Endometrium (tissue), 2 donors: ENCODE measurements at regions not wholly inside any gene's neighbourhood (a gene's known extent, or its start where the extent isn't known, plus 50 kb on each side); places are given as distances from the start of the nearest gene placed in this dataset.

Source experiments
- FAIRE-seq: peaks from 2 replicates; lab custom pipeline; 2012; peaks lifted over from hg19 to GRCh38; lab: Jason Lieb, UNC
- donor health status: control.
- donor health status: control.

DNA sequence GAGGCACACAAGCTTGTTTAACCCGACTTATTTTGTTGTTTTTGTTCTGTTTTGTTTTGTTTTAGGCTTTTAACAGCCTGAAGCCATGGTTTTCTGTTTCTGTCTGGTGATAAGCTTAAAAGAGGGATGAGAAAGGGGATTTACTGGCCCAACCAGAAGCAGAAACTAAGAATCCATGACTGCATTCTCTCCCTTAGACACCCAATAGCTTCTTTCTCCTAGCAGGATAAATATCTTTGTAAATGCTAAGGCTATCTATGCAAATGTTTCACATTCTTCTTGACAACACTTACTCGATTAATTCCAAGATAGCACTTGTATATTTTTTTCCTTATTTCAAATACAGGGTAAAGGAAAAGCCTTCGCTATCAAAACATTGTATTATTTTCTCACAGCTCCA is 53.7 kb upstream of the SMAD1 start:
- FAIRE-seq, result no peak

DNA sequence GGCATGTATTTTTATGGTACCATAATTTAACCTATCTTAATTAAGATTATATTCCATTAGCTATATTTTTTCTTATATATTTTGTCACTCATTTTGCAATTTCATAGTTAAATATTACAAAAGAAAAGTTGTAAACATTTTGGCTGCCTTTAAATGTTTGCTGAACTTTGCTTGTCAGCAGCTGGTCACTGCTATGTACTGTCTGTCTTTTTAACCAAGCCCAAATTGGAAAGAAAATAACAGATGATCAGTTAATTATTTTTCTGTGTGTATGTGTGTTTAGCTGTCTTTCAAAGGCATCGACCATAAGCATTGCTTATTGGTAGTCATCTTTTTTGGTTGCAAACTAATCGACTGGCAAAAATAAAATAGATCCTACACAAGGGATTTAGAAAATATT is 54.4 kb upstream of the SMAD1 start:
- FAIRE-seq, result no peak

- FAIRE-seq, result no peak
These were observed 58.5 kb upstream of the SMAD1 start for GRCh38 chr4:145423017-145423708.

GRCh38 chr4:145420595-145421214 is 60.9 kb upstream of the SMAD1 start:
- FAIRE-seq, result no peak

DNA sequence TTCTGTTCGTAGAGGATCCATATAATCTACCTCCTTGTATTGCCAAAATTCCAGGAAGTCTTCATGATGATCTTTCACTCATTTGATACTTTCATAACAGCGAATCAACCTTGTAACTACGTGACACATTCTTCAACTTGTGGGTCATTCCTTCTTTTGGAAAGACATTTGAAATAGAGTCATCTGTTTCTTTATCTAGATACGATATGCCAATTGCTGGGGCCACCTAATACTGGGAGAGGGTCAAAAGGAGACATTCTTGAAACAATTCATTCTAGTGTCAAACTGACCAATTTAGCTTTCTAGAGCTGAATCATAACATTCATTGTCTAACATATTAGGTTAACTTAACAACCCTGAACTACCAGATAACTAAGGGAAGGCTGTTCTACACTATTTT is 62.9 kb upstream of the SMAD1 start:
- FAIRE-seq, result no peak

- FAIRE-seq, result no peak
These were observed 64.1 kb upstream of the SMAD1 start for GRCh38 chr4:145417348-145418130.

DNA sequence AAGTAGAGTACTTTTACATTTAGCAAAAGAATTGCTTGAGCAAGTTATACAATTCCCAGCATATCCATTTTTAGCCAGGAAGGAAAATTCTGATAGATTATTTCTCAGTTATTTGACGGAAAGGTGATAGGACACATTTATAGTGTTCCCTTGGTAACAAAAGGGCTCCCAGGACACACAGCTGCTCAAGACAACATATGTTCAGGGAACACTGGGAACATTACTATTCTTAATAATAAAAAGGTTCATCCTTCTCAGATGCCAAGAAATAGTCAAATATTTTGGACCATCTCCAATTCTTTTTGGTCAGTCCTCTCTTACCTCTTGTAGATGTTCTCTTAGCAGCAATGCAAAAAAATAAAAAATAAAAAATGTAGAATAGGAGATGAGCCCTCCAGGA is 66.8 kb upstream of the SMAD1 start:
- FAIRE-seq, result no peak

GRCh38 chr4:145414226-145414625 is 67.4 kb upstream of the SMAD1 start:
- FAIRE-seq, result no peak

GRCh38 chr4:145406970-145407369 is 74.7 kb upstream of the SMAD1 start:
- FAIRE-seq, result no peak

GRCh38 chr4:145404761-145405160 is 76.9 kb upstream of the SMAD1 start:
- FAIRE-seq, result no peak

DNA sequence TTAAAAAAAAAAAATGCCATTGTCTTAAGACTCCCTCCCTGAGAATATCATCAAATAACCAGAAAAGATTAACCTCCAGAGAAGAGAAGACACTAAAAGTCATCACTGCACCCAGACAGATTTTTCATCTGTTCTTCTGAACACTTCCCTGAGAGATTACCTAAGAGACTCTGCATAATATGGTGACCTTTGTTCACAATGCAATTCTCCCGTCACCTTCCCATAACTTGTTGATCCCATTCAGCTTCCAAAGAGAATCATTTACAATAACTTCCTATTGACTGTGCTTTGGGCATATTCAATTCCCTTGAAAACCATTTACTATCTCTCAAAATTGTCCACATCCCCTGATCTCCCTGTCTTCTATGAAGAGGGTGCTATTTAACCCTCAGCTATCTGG is 85.1 kb upstream of the SMAD1 start:
- no peak for FAIRE-seq

DNA sequence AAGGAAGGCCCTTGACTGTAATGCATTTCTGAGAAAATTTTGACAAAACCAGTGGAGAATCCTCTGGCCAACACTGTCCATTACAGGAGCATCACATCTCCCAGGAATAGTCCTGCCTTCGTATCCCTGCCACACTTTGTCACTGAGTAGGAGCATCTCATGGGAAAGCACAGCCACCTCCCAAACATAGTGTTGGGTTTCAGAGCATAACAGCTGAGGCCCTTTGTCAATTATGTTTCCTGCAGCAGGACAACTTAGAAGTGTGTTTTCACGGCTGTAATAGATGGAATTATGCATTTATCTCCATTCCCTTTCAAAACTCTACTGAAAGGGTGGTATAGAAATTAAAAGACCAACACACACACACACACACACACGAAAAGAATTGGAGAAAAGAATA is 91.1 kb upstream of the SMAD1 start:
- FAIRE-seq, result no peak

DNA sequence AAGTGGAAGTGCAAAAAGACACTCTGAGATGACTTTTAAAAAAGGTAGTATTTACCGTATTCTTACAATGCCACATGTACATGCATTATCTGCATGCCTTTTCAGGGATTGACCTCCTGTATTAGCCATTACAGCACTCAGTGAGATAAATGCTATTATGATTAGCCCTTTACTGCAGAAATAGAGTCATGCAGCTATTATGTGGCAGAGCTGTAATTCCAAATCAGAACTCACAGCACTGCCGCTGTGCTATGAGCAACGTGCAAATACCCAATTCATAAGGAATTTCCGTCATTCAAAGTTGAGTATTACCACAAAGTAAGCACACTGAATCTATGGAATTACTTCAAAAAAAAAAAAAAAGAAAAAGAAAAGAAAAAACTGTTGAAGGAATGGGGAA is 92.1 kb upstream of the SMAD1 start:
- no peak for FAIRE-seq

DNA sequence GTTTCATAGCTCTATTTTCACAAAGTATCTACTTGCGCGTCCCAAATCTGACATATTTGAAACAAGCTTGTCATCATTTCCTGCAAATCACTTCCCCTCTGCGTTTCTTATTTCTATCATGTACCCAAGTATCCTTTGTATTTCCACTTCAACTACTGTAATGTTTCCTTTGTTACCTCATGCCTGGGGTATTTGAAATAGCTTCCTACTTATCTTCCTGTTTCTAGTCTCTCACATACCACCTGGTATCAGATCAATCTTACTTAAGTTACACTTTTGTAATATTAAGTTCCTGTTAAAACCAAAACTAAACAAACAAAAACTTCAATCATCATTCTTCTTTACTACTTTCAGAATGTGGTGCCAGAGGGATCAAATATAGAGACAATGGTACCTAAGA is 93.6 kb upstream of the SMAD1 start:
- no peak for FAIRE-seq

DNA sequence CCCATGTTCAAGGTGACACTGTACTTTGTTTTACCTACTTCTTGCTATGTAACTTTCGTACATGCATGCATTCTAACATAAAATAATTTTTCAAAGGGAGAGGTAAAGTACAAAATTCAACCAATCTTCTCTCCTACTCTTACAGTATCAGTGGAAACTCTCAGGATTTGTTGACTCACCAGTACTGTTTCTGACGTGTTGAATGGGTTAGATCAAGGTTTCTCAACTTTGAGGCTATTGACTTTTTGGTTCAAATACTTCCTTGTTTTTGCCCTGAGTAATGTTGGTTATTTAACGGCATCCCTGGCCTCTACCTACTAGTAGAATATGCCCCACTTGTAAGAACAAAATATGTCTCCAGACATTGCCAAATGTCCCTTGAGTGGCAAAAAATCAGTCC is 94.6 kb upstream of the SMAD1 start:
- FAIRE-seq, result no peak

- FAIRE-seq, result no peak
These were observed 100.5 kb upstream of the SMAD1 start for GRCh38 chr4:145381163-145381562.

DNA sequence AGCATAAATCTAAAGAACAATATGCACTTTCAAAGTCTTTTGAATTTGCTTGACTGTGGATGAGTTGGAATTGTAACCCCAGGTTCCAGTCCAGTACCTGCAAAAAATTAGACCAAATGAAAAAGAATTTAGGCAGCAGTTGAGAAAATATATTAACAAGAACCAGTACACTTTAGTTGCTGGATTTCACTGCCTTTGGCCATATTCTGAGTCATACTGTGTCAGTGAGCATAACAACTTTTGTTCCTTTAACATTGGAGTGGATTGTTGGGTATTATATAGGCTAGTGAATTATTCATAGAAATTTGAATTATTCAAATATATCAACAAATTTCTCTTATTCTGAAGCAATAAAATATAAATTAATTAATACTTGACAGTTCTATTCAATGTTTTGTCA is 101.5 kb upstream of the SMAD1 start:
- FAIRE-seq, result no peak

GRCh38 chr4:145375416-145375815 is 106.2 kb upstream of the SMAD1 start:
- FAIRE-seq, result no peak

DNA sequence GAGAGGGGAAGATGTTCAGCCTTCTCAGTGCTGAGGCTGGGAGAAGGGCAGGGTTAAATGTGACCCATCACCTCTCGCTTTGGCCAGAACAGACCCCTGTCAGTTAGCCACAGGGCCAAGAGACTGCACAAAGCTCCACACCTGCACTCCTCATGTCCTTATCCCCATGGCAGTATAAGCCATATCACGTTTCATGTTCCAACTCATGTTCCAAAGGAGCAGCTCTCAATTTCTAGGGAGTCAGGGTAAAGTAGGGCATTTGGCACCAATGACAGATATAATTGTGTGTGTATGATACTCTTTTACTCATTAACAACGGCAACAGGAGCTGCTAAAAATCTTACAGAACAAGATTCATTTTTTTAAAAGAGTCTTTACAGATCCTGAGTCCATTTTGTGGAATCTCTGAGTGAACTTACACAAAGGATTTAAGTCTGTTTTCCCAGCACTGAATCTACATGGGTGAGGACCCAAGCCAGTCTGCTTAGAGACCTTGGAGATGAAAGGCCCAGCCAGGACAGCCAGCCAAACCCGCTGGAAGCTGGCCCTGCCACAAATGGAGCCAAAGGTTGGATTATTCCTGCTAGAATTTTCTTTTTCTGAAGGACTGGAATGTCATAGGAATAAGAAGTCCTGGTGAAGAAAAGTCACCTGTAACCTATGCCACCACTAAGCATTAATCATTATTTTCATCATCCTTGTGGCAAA is 129.1 kb upstream of the SMAD1 start:
- no peak for FAIRE-seq

DNA sequence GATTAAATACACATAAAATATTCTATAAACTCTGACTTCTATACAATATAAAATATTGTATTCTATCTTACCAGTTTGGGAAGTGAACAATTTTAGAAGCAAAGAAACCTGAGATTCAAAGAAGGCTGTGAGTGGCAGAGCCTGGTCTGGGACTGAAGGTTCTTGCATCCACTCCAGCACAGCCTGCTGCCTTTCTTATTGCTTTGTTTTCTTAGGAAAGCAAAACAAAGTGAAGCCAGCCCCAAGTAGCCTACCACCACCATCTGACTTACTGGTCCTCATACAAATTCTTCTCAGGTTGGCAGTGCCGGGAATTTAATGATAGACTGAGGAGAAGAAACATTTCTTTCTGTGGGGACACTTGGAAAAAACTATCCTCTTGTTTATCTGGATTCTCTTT is 129.7 kb upstream of the SMAD1 start:
- no peak for FAIRE-seq

DNA sequence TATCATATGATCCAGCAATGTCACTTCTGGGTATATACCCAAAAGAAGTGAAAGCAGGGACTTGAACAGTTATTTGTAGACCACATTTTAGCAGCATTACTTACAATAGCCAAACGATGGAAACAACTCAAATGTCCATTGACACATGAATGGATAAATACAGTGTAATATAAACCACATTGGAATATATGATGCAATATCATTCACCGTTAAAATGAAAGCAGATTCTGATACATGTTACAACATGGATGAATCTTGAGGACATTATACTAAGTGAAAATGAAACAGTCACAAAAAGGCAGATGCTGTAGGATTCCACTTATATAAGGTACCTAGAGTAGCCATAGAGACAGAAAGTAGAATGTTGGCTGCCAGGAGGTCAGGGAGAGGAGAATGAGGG is 130.5 kb upstream of the SMAD1 start:
- no peak for FAIRE-seq

DNA sequence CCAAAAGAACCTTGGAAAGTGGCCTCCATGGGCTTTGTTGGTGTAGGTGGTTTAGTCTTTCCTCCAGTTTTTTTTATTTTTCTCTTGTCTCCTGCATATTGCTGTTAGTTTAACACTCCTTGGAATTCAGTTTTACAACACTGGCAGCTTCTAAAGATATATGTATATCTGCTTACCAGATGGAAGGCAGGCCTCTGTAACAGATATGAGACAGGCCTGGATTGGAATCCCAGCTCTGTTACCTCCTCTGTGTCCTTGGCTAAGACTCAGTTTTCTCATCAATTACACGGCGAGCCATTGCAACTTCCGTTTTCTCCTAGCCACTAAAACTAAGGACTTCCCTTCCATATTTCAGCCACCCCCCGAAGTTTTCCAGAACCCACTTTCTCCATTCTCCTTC is 133.4 kb upstream of the SMAD1 start:
- FAIRE-seq, result no peak

- no peak for FAIRE-seq
These were observed 134.0 kb upstream of the SMAD1 start for GRCh38 chr4:145347684-145348083.
